ENCODE measurements at regions not wholly inside any gene's neighbourhood (a gene's known extent, or its start where the extent isn't known, plus 50 kb on each side); places are given as distances from the start of the nearest gene placed in this dataset.

DNA sequence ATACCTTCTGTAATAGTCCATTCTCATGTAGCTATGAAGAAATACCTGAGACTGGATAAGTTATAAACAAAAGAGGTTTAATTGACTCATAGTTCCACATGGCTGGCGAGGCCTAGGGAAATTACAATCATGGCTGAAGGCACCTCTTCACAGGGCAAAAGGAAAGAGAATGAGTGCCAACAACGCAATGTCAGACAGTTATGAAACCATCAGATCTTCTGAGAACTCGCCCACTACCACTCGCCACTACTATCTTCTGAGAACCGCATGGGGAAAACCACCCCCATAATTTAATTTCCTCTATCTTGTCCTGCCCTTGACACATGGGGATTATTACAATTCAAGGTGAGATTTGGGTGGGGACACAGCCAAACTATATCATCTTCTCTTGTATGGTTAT, 406.8 kb upstream of the CBLB start:
- DNase-seq, result no peak
- Mint-ChIP-seq H3K27ac (no peak overlapping the region), H3K27me3 (ENCODE audit: low read depth, poor library complexity) (no peaks in the 10 kb centered on the region), H3K4me1 (peaks cover 7% of the 10 kb centered on the region), H3K4me3 (no peak overlapping the region), H3K9me3 (no peaks in the 10 kb centered on the region), H3K36me3 (ENCODE audit: low read depth) (no peaks in the 10 kb centered on the region)
- TF ChIP-seq, protein P1, sequence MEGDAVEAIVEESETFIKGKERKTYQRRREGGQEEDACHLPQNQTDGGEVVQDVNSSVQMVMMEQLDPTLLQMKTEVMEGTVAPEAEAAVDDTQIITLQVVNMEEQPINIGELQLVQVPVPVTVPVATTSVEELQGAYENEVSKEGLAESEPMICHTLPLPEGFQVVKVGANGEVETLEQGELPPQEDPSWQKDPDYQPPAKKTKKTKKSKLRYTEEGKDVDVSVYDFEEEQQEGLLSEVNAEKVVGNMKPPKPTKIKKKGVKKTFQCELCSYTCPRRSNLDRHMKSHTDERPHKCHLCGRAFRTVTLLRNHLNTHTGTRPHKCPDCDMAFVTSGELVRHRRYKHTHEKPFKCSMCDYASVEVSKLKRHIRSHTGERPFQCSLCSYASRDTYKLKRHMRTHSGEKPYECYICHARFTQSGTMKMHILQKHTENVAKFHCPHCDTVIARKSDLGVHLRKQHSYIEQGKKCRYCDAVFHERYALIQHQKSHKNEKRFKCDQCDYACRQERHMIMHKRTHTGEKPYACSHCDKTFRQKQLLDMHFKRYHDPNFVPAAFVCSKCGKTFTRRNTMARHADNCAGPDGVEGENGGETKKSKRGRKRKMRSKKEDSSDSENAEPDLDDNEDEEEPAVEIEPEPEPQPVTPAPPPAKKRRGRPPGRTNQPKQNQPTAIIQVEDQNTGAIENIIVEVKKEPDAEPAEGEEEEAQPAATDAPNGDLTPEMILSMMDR (IDR thresholded peaks at IDR 0.05), result no peak

DNA sequence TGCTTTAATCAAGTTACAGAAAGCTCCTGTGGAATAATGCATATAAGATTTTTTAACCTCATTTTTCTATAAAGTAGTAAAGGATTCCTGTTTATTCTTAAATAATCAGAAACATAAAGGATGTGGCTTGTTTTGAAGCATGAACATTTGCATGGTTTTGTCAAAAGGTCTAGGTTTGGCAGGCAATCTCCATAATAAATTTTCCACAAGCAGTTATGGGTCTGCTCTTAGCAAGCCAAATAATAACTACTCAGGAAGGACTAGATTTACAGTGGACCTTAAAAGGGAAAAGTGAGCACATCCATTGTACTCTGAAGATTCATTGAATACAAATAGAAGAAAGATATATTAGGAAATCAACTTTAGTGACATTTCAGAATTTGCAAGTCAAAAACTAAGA, 407.3 kb upstream of the CBLB start:
- no peak overlapping the region for H3K27ac Mint-ChIP-seq
- peaks cover 11% of the 10 kb centered on the region for H3K4me1 Mint-ChIP-seq

DNA sequence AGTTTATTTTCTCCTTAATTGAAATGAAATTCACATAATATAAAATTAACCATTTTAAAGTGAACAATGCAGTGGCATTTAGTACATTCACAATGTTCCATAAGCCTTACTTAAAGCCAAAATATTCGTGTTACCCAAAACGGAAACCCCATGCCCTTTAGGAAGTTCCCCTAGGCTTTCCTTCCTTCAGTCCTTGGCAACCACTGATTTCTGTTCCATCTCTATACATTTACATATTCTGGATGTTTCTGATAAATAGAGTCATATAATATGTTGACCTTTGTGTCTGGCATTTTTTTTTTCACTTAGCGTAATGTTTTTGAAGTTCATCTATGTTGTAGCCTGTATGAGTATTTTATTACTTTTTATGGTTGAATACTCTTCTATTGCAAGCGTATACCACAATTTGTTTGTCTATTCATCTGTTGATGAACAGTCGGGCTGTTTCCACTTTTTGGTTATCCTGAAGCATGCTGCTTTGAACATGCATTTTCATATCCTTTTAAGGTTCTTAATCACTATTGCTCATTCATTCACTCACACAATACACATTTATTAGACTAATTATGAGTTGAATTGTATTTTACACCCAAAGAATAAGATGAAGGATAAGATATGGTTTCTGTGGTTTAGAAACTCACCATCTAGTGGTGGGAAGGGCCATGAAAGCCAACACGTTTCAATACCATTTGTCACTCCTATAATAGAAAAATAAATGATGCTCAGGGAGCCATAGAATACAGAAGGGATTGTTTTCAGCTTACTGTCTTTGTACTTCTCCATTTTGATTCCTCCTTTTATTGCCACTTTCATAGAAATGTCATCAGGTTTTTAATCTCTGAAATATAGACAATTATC, 408.2 kb upstream of the CBLB start:
- TF ChIP-seq, protein P1 (IDR thresholded peaks at IDR 0.05), result no peak
- H3K4me3 Mint-ChIP-seq, result no peak overlapping the region
- H3K36me3 Mint-ChIP-seq (ENCODE audit: low read depth), result no peaks in the 10 kb centered on the region
- H3K27ac Mint-ChIP-seq, result no peak overlapping the region
- no peak for DNase-seq
- no peaks in the 10 kb centered on the region for H3K9me3 Mint-ChIP-seq
- H3K4me1 Mint-ChIP-seq, result peaks cover 14% of the 10 kb centered on the region
- no peaks in the 10 kb centered on the region for H3K27me3 Mint-ChIP-seq (ENCODE audit: low read depth, poor library complexity)

More for the DNA sequence above, 407.3 kb upstream of the CBLB start:
- TF ChIP-seq, protein P1 (IDR thresholded peaks at IDR 0.05), result no peak
- no peaks in the 10 kb centered on the region for H3K27me3 Mint-ChIP-seq (ENCODE audit: low read depth, poor library complexity)
- no peaks in the 10 kb centered on the region for H3K36me3 Mint-ChIP-seq (ENCODE audit: low read depth)
- DNase-seq, result no peak
- no peak overlapping the region for H3K4me3 Mint-ChIP-seq
- H3K9me3 Mint-ChIP-seq, result no peaks in the 10 kb centered on the region

DNA sequence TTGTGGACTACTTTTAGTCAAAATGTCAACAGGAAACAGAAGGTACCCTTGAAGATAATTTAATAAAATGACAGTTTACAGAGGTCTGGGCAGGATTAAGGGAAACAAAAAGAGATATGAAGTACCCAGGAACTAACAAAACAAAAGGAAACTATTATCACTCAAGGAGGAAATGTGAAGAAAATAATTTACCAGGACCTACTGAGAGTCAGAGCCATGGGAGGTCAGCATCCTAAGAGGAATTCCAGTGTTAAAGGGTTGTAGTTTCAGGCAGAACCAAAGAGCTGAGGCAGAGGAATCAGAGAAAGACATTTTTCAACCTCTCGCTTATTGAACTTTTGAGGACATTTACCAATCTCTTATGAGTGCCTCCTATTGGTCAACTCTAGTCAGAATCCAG, 408.9 kb upstream of the CBLB start:
- Mint-ChIP-seq H3K9me3 (no peaks in the 10 kb centered on the region), H3K4me1 (peaks cover 14% of the 10 kb centered on the region), H3K4me3 (no peak overlapping the region), H3K36me3 (ENCODE audit: low read depth) (no peaks in the 10 kb centered on the region), H3K27ac (peak overlapping the region; percentile 75), H3K27me3 (ENCODE audit: low read depth, poor library complexity) (no peaks in the 10 kb centered on the region)
- DNase-seq, result no peak
- TF ChIP-seq, protein P1 (IDR thresholded peaks at IDR 0.05), result no peak

DNA sequence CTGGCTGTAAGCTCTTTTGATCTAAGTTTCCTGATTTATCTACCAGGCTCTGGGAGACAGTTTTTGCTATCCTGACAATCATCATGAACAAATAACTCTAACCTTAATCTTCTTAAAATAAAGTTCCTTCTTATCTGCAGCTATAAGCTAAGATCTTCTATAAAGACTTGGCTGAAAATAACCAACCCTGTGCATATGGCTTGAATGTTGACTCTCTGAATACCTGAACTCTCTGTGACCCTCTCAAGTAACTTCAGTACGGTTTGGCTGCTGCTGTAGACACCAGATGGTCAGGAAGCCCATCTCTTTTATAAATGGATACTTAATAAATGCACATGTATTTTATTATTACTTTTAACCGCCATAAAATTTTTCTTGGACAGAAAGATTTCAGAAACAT, 412.4 kb upstream of the CBLB start:
- Mint-ChIP-seq H3K4me3 (no peak overlapping the region), H3K9me3 (no peaks in the 10 kb centered on the region), H3K27ac (peak overlapping the region; percentile 60), H3K36me3 (ENCODE audit: low read depth) (no peaks in the 10 kb centered on the region), H3K4me1 (peaks cover 14% of the 10 kb centered on the region), H3K27me3 (ENCODE audit: low read depth, poor library complexity) (no peaks in the 10 kb centered on the region)
- TF ChIP-seq, protein P1 (IDR thresholded peaks at IDR 0.05), result no peak
- no peak for DNase-seq

DNA sequence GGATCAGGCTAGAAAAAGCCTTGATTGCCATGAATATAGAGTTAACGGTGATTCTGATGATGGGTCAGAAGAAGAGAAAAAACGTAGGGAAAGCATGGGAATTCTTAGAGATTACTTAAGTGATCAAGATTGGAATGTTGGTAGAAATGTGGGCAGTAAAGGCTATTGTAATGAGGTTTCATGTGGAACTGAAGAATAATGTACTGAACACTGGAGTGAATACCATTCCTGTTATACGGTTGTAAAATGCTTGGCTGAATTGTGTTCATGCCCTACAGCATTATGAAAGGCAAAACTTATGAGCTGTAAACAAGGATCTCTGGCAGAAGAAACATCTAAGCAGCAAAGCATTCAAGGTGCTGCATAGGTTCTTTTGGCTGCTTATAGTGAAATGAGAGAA, 414.1 kb upstream of the CBLB start:
- no peak for DNase-seq
- H3K4me1 Mint-ChIP-seq, result peaks cover 11% of the 10 kb centered on the region
- no peak overlapping the region for H3K4me3 Mint-ChIP-seq
- H3K9me3 Mint-ChIP-seq, result no peaks in the 10 kb centered on the region
- no peaks in the 10 kb centered on the region for H3K36me3 Mint-ChIP-seq (ENCODE audit: low read depth)
- TF ChIP-seq, protein P1 (IDR thresholded peaks at IDR 0.05), result no peak
- H3K27ac Mint-ChIP-seq, result no peak overlapping the region
- H3K27me3 Mint-ChIP-seq (ENCODE audit: low read depth, poor library complexity), result no peaks in the 10 kb centered on the region
